ENCODE measurements at regions not wholly inside any gene's neighbourhood (a gene's known extent, or its start where the extent isn't known, plus 50 kb on each side); places are given as distances from the start of the nearest gene placed in this dataset.

DNA sequence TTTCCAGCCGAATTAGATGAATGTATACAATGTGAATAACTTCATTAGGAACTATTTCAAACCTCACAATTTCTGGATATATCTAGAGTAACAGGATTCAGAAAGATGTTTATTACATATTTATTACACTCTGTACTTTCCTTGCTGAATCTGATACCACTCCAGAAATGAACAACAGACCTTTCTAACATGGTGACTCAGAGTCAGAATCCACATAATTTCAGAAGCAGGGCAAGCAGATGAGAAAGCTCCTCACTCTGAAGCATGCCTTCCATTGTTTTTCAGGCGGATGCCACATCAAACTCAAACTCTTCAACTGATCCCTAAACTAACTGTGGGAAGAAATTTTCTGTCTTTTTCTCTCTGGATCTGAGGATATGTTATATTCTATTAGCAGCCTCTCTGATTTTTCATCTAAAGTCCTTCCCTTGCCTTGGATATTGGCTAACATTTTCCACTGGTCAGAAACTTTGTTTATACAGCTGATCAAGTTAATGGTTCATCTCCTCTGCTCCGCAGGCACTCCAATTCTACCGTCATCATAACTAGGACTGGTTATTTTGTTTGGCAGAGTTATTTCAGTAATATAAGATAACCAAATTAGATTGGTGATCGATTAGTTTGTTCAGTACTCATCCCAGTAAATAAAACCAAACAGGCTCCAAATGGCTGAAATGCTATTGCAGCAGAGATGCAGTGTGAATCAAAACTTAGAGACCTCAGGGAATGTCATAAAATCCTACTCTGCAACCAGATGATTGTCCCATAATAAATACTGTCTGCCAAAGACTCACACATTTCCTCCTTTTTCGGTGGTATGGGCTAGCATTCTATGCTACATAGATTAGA lies 556.0 kb downstream of the EBF1 start:
- TF ChIP-seq EZH2 (IDR thresholded peaks at IDR 0.05) = no peak
- no peak for TF ChIP-seq POLR2AphosphoS5 (IDR thresholded peaks at IDR 0.05; ENCODE audit: borderline replicate concordance, low read depth, low read length)
- TF ChIP-seq FOXP2 (optimal IDR thresholded peaks at IDR 0.05; ENCODE audit: control extremely low read depth, extremely low read length, insufficient read depth) = no peak

Data from SK-N-MC (cell line).